Fibroblast of mammary gland (primary cell): ENCODE measurements at regions not wholly inside any gene's neighbourhood (a gene's known extent, or its start where the extent isn't known, plus 50 kb on each side); places are given as distances from the start of the nearest gene placed in this dataset.

ENCODE experiments used
- DNase-seq: peaks from one replicate; pipeline ENCODE4 v3.0.0-alpha.2; 2010; ENCODE audit warnings: low read depth
- H3K4me3 ChIP-seq: 2 replicates; pipeline ENCODE4 v1.5.1; 2011; ENCODE audit warnings: low read depth, mild to moderate bottlenecking, low read length, moderate library complexity; ENCODE audit not compliant: control insufficient read depth
- CTCF ChIP-seq: conservative IDR thresholded peaks from 2 replicates; pipeline ENCODE4 v1.5.1; 2011; ENCODE audit warnings: low read depth, low read length, inconsistent platforms; ENCODE audit not compliant: control insufficient read depth, insufficient read depth

DNA sequence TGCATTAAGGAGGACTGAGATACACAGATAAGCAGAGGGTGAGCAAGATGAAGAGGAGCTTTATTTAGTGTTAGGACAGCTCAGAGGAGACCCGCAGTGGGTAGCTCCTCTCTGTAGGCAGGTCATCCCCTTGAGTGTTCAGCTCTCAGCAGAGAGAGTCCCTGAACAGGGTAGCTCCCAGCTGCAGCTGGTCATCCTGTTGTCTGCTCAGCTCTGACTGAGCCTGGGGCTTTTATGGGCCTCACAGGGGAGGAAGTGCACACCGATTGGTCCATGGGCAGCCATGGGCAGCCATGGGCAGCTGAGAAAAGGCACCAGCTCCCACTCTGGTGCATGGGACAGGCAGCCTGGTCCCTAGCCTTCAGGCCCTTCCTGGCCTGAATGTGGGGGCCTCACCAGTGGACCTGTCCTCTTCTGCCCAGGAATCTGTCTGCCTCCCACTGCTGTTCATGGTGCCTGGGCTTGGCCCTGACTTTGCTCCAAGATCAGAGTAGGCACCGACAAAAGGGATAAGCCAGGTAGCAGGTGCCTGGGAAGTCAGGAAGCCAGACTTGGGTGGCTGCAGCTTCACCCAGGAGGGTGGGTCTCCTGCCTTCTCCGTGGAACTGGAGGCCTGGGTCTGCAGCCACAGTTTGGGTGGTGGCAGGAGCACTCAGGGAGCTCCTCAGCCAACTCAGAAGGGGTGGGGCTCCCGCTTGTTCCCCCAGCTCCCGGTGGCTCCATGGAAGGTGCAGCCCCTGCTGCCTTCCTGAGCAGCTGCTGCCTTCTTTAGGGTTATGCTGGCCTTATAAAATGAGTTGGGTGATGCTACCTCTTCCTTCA is 54.7 kb downstream of the MYEOV start:
- no peak overlapping the region for H3K4me3 ChIP-seq
- no peak for DNase-seq
- TF ChIP-seq CTCF = no peak

DNA sequence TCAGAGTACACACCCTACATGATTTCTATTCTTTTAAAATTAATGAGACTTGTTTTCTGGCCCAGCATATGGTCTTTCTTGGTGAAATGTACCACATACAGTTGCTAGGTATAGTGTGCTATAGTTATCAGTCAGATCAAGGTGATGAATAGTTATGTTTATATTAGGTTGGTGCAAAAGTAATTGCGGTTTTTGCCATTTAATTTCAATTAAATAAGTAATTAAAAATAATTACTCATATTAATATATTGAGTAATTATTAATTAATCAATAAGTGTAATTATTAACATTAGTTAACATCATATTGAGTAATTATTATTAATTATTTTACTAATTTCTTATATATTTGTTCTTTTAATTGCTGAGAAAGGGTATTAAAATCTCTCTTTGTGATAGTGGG is 56.1 kb downstream of the MYEOV start:
- TF ChIP-seq CTCF = no peak
- H3K4me3 ChIP-seq = no peak overlapping the region
- DNase-seq = no peak

GRCh38 chr11:69350596-69350995 is 56.6 kb downstream of the MYEOV start:
- no peak overlapping the region for H3K4me3 ChIP-seq
- no peak for DNase-seq
- TF ChIP-seq CTCF = no peak

DNA sequence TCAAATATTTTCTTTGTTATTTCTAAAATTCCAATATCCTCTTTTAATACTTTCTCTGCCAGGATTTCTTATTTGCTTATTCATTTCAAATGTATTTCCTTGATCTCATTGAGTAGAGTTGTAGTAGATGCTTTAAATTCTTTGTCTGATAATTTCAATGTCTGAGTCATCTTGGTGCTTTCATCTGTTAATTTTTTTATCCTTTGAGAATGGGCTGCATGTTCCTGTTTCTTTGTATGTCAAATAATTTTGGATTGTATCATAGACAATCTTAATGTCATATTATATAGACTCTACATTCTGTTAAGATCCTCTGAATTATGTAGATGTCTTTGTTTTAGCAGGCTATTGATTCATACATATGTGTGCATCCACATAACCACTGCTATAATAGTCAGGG is 57.5 kb downstream of the MYEOV start:
- DNase-seq = peak; percentile 65
- no peak overlapping the region for H3K4me3 ChIP-seq
- TF ChIP-seq CTCF = no peak

GRCh38 chr11:69352166-69352565 is 58.2 kb downstream of the MYEOV start:
- TF ChIP-seq CTCF = no peak
- no peak overlapping the region for H3K4me3 ChIP-seq
- no peak for DNase-seq

- no peak for TF ChIP-seq CTCF
- peak; percentile 98 for DNase-seq
- no peak overlapping the region for H3K4me3 ChIP-seq
Observed at GRCh38 chr11:69352715-69353319, 58.9 kb downstream of the MYEOV start.
